ENCODE measurements at regions not wholly inside any gene's neighbourhood (a gene's known extent, or its start where the extent isn't known, plus 50 kb on each side); places are given as distances from the start of the nearest gene placed in this dataset.

- TF ChIP-seq, protein P1, sequence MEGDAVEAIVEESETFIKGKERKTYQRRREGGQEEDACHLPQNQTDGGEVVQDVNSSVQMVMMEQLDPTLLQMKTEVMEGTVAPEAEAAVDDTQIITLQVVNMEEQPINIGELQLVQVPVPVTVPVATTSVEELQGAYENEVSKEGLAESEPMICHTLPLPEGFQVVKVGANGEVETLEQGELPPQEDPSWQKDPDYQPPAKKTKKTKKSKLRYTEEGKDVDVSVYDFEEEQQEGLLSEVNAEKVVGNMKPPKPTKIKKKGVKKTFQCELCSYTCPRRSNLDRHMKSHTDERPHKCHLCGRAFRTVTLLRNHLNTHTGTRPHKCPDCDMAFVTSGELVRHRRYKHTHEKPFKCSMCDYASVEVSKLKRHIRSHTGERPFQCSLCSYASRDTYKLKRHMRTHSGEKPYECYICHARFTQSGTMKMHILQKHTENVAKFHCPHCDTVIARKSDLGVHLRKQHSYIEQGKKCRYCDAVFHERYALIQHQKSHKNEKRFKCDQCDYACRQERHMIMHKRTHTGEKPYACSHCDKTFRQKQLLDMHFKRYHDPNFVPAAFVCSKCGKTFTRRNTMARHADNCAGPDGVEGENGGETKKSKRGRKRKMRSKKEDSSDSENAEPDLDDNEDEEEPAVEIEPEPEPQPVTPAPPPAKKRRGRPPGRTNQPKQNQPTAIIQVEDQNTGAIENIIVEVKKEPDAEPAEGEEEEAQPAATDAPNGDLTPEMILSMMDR (conservative IDR thresholded peaks at IDR 0.05 in 1 of 2, IDR thresholded peaks at IDR 0.05 in 1 of 2; ENCODE audit: extremely low read depth in 1 of 2, insufficient read depth in 1 of 2, low read depth in 1 of 2, low read length in 2 of 2), result no peak
- no peak for TF ChIP-seq EZH2 (IDR thresholded peaks at IDR 0.05; ENCODE audit: borderline replicate concordance, low read length)
Observed at GRCh38 chr19:30810726-30811125, 438.5 kb downstream of the ZNF536 start.

Data from mammary epithelial cell (primary cell).